HG02610 (cell line): ENCODE measurements at regions not wholly inside any gene's neighbourhood (a gene's known extent, or its start where the extent isn't known, plus 50 kb on each side); places are given as distances from the start of the nearest gene placed in this dataset.

Experiments used
- ATAC-seq: cut with Tn5 transposase; IDR thresholded peaks from one replicate; pipeline ENCODE4 v1.9.1; 2021; ENCODE audit warnings: mild to moderate bottlenecking, moderate library complexity; ENCODE audit not compliant: unreplicated experiment

DNA sequence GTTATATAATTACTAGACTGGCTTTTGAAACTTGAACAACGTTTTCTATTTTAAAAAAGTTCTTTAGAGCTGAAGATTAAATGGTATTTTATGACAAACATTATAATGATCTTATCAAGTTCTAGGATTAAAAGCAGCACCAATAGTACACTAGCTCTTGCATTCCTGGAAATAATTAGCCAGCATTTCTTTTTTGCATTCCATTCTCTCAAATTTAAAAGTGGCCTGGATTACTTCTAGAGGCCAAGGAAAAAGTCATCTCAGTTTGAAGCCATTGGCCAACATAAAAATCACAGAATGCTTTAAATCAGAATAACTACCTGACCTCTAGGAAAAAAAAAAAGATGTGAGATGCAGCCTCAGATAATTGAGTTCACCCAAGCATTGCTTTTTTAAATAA lies 1326.4 kb upstream of the SORCS1 start:
- ATAC-seq: no peak

DNA sequence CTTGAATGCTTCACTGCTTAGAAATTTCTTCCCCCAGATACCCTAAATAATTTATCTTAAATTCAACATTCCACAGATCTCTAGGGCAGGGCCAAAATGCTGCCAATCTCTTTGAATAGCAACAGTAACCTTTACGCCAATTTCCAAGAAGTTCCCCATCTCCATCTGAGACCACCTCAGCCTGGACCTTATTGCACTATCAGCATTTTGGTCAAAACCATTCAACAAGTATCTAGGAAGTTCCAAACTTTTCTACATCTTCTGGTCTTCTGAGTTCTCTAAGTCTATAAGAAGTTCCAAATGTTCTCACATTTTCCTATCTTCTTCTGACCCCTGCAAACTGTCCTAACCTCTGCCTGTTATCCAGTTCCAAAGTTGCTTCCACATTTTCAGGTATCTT lies 1306.9 kb upstream of the SORCS1 start:
- no peak for ATAC-seq

DNA sequence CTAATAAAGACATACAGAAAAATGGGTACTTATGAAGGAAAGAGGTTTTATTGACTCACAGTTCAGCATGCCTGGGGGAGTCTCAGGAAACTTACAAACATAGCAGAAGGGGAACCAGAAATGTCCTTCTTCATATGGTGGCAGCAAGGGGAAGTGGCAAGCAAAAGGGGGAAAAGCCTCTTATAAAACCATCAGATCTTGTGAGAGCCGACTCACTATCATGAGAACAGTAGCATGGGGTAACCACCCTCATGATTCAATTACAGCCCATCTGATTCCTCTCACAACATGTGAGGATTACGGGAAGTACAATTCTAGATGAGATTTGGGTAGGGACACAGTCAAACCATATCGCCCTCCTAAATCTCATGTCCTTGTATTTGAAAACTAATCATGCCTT lies 1305.4 kb upstream of the SORCS1 start:
- no peak for ATAC-seq

DNA sequence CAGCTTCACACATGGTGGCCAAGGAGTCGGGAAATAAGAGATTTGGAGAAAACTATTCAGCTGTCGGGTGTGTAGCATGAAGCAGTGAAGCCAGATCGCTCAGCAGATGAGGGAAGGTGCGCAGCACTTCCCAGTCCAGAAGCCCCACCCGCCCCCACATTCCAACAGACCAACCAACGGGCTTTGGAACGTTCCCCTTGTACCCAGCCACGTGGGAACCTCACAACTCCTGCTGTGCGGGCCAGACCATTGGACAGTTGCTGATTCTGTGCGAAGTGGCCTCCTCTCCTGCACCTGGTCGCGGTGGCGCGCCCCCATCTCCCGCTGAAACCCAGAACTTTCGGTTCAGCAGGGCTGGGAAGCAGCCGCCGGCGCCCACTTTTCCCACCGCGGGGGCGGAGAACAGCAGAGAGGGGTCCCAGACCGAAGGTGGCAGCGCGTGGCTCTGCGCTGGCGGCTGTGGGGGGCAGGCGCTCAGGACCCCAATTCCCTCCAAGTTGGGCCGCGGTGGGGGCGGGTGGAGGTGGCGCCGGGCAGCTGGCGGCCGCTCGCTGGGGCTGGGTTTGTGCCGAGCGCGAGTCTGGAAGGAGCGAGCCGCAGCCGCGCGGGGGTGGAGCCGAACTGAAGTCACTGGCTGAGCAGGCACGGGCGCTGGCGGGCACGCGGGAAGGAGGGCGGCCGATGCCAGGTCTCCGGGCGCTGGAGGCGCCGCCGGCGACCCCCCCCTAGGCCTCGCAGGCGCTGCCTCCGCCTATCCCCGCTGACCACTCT lies 1301.5 kb upstream of the SORCS1 start:
- no peak for ATAC-seq

DNA sequence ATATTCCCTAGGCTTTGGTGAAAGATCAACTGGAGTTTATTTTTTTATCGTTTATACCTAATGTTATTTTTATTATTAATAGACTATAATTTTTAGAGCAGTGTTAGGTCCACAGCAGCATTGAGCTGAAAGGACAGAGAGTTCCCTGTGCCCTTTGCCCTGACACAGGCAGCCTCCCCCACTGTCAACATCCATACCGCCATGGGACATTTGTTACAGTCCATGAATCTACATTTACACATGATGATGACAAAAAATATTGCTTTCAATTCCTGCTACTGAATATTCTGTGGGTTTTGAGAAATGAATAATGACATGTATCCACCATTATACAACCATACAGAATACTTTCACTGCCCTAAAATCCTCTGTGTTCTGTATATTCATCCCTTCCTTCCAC lies 1297.5 kb upstream of the SORCS1 start:
- ATAC-seq: no peak

DNA sequence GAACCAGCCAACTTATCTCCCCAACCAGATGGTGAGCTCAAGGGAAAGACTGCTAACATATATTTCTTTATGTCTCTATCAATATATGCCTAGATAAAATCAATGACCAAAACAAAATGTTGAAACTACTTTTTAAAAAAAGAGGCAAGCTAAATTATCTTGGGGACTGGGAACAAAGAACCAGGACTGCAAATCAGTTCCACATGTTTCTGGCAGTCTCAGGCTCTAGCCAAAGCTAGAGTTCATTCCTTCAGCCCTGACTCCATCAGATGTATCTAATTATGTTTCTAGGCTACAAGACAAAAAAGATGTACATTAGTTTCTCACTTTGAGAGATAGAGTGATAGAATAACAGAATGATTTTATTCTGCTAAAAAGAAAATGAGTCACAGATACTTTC lies 1290.3 kb upstream of the SORCS1 start:
- ATAC-seq: no peak

DNA sequence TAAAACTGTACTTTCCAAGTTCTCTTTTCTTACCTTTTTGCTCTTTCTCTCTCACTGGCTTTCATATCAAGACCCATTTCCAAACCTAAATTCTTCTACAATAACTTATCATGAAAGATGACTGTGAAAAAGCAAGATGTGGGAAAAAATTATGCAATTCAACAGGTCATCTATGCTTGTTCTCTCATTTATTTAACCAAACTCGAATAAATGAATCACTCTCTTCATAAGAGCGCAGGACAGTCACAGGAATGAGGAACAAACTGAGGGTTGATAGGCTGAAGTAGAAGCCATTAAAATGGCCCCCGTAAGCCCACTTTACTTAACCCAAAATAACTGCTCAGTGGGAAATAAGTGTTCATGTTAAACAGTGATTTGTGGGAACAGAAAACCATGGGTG lies 1289.7 kb upstream of the SORCS1 start:
- ATAC-seq: no peak

DNA sequence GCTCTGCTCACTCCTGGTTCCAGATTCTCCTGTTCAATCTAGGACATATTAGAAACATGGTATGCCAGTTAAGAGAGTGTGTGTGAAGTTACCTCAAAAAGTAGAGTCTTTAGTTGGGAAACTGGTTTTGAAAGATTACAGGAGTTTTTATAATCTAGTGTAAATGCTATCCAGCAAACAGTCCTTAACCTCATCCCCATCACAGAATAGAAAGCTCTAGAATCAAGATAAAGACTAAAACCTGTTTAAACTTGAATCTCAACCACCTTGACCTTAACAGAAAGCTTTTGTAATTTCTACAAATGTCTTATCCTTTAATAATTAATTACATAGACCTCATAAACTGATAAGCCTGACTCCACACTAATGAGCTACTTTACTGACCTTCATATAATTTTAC lies 1288.7 kb upstream of the SORCS1 start:
- no peak for ATAC-seq

DNA sequence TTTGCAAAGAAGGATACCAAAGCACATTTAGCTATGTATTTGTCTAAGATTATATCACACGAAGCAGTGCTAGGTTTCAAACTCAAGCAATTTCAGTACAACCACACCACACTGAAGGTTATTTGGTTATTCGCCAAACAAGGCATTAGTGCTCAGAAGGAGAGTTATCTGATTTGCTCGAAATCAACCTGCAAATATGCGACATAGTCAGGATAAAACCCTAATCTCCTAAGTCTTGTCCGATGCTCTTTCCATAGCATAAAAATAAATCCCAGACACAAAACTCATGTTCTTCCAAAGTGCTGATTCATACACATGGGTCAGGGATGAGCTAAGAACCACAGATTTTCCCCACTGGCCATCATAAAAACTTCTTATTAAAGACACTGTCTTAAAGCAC lies 1288.0 kb upstream of the SORCS1 start:
- no peak for ATAC-seq

DNA sequence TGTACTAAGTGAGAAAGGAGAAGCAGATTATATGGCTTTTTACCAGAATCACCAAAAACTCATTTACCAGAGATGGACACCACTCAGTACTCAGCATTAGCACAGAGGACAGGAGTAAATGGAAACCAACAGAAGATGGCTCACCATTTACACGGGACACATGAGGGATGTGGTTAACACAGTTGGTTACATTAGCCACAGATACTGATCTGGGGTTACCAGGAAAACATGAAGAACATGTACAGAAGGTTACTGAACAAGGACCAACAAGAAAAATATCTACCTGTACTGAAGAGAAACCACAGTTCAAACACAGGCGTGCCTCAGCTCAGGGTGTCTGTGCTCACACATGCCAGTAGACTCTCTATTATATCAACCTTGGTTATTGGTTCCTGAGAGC lies 1285.8 kb upstream of the SORCS1 start:
- ATAC-seq: no peak

DNA sequence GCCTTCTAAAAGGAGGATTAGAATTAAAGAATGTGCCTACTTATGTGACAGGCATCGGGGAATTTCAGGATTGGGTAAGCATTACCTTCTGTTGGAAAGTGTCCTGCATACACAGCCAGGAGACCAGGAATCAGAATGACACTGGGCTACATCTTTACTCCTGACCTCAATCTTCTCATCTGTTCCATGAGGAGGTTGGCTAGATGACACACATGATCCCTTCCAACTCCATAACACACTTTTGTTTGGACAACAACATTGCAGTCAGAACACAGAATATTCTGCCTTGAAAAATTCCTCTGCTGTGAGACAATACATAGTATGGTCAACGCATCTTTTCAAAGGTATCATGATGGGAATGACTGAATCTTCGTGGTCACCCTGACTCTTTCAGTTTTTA lies 1281.2 kb upstream of the SORCS1 start:
- ATAC-seq: no peak

DNA sequence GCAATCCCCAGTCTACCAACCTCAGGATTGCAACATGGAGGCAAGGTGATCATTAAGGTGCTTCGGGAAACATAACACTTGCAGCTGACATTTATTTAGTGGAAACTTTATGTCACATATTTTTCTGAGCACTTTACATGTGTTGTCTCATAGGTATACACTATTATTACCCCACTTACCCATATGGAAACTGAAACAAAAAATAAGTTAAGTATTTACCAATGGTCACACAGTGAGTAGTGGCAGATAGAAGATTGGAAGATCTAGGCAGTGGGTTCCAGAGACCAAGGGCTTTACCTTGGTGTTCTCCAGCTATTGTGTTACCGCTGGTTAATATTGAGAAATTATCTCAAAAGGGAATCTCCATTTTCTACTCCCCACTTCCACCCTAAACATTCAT lies 1279.1 kb upstream of the SORCS1 start:
- no peak for ATAC-seq

DNA sequence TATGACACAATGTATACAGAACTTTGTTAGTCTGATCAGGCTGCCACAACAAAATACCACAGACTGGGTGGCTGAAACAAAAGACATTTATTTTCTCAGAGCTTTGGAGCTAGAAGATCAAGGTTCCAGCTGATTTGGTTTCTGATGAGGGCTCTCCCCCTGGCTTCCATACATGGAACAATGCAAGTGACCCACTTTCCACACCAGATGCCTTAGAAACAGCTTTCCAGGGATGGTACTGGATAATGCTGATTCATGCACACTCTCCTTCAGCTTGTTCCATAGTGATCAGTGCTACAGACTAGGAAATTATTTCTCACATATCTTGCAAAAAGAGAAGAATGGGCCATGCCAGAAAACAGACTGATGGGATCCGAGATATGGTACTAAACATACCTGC lies 1274.9 kb upstream of the SORCS1 start:
- ATAC-seq: no peak

DNA sequence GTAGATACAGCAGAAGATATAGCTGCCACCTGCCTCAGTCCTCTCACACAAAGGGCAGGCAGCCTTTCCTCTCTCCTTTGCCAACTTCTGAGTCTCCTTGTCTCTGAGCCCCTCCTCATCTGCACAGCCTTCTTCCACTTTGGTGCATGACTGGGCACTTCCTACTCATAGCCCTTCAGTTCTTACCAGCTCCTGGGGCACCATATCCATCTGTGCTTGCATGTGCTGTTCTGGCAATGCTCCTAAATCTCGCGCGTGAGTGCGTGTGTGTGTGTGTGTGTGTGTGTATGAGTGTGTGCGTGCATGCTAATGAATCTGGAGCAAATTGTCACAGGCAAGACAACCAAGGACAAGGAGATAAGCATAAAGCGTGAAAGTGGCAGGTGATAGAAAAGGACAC lies 1271.6 kb upstream of the SORCS1 start:
- no peak for ATAC-seq

DNA sequence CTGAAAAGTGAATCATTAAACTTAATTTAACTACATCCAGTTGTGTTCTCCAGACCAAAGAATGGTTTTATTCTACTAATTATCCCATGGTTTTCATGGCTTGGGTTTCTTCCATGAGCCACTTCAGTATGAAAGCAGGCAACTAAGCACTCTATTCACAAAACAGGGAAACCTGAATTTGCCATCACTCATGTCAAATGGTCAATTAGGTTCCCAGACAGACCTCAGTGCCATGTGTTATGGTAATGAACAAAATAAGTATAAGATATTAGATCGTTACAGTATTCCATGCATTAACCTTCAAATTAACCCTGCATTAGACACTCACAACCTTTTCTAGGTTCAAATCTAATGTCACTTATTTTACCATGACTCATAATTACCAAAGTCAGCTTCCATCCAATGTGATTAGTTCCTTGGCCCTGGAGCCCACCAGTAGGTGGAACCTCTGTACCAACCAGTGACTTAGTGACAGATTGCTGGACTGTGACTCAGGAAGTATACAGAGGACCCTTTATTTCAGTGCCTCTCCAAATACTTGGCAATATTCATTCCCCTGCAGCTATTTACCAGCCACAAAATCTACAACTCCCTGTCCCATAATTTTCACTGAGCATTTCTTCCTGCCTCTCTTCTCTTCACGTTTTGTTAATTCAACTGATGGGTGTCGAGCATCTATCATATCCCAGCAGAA lies 1270.2 kb upstream of the SORCS1 start:
- ATAC-seq: no peak

DNA sequence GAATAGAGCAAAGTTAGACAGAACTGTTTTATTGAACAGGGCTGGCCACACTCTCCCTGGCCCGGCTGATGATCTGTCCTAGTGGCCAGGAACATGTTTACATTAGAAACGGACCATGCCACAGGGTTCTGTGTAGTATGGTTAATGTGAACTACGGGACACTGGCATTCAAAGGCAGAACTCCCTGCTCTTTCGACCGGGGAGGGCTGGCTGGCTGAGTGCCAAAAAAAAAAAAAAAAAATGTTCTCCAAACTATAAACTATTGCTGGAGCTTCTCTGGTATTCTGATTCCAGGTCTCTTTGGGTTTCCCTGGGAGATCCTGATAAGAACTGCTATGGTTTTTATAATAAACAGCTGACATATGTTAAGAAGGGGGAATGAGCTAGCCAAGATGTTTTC lies 1262.6 kb upstream of the SORCS1 start:
- no peak for ATAC-seq

DNA sequence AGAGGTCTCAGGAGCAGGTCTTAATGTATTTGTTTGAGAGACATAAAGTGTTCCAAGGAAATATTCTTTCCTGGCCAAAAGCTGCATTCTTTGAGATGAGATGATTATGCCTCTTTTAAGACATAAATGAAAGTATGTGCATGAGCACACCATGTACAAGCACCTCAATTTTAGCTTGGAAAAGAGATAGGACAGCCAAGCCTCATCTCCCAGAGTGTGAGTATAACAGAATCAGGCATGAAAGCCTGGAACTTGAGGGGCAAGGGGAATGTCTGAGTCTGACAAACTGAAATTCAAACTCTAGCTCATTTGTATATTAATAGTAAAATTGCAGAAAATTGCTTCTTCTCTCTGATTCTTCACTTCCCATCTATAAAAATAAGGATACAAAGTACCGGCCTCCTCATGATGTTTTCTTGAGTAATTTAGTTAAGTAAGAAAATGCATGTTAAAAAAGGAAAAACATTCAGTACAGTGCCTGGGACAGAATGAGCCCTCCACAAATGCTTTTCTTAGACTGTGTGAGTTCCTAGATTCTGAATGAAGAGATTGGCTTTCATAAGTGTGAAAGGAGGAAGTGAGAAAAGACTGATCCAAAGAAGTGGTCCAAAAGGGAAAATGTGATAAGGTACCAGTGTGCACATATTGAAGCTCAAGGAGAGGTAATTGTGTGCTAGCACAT lies 1260.9 kb upstream of the SORCS1 start:
- no peak for ATAC-seq

DNA sequence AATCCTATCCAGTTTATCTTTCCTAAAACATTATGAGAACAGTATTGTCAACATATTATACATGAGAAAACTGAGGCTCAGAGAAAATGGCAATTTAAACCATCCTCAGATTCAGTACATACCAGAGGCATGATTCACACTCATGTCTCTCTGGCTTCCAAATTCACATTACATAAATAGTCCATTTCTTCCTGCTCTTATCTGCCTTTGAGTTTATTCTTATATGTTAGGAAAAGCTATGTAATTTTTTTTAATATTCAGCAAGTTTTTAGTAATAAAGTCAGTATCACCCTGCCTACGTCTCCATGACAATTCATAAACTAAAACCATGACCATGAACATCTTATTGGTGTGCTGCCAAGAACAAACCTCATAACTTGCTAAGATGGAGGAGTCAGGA lies 1260.2 kb upstream of the SORCS1 start:
- ATAC-seq: no peak

DNA sequence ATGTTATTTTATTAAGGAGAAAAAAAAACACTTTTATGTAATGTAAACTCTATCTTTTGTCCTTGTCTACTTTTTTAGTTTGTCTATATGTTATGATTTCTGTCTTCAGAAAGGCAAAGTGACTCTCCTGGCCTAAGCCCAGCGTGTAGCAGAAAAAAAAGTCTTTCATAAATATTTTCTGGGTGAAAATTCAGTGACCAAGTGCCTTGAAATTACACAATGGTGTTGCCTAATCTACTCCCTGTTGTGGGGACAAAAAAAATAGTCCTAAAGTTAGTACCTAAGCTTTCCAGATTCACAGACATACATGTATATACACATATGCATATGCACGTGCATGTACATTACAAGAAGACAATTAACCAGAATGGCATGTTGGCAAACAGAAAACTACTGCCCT lies 1257.8 kb upstream of the SORCS1 start:
- ATAC-seq: no peak

DNA sequence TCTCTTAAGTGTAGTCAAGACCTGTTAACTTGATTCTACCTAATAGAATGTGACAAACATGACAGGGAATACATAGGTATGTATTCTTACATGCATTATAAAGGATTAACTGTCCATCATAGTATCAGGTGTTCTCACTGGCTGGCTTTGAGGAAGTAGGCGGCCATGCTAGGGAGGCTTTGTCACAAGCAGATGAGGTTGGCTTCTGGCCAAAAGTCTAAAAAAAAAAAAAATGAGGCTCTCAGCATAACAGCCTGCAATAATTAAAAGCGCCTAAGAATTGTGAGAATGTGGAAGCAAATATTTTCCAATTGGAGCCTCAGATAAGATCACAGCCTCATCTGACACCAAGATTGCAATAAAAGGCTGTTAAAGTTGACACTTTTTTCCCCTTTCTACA lies 1256.8 kb upstream of the SORCS1 start:
- ATAC-seq: no peak

DNA sequence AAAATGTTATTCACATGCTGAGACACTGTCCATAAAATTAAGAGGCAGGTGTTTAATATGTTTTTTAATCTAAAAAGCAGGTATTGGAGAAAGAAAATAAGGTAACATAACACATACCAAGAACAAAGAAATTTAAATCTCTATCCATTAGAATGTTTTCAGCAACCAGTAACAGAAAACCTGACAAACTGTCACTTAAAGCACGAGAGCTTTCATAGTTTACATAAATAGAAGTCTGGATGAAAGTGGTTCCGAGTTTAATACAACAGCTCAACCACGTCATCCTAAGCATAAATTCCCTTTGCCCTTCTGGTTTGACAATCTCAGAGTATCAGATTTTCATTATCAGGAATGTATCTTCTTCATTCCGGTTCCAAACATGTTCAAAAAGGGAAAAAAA lies 1249.4 kb upstream of the SORCS1 start:
- no peak for ATAC-seq

DNA sequence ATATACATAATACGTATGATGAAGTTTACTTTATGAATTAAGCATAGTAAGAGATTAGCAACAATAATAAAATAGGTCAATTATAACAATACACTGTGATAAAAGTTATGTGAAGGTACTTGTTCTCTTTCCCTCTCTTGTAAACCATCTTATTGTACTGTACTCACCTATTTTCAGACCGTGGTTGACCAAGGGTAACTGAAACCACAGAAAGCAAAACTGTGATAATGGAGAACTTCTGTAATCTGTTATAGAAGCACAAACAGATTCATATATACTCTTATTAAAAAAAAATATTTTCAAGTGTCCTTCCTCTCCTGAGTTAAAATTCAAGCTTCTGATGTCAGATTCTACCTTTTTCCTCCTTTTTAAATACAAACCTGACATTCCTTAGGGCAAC lies 1247.8 kb upstream of the SORCS1 start:
- no peak for ATAC-seq
